NCI-H2029 (cell line): ENCODE measurements at regions not wholly inside any gene's neighbourhood (a gene's known extent, or its start where the extent isn't known, plus 50 kb on each side); places are given as distances from the start of the nearest gene placed in this dataset.

Experiments used
- DNase-seq: peaks from one replicate; lab custom pipeline; 2025; lab: John Stamatoyannopoulos, UW

DNA sequence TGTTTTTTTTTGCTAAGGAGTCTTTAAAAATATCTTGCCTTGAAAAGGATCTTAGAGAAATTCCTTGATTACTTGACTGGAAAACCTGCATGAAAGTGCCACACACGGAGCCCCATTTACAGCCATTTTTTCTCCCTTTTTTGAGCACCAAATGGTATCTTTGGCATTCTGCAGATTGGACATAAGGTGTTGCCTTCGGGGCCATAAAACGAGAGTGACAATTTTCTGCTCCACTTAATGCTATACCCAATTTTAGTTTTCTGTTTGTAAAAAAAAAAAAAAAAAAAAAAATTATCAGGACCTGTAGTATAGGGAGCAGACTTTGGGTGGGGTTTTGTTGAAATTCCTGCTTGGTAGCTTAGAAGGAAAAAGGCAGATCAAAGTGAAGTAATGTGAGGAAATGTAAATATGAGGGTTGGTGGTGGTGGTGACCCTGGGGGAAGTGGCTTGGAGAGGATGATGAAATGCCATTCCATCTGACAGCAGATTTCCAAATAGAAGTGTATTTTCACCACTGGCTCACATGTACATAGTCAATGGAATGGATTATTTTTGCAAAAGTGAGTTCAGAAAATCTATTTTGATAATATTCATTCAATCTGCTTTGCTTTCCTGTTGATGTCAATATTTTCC, 212.1 kb upstream of the SOX4 start:
- no peak for DNase-seq

GRCh38 chr6:21382821-21383449, 210.6 kb upstream of the SOX4 start:
- DNase-seq, result no peak

GRCh38 chr6:21383450-21384085, 210.0 kb upstream of the SOX4 start:
- no peak for DNase-seq

- DNase-seq, result no peak
Measured at GRCh38 chr6:21384216-21384615, 209.3 kb upstream of the SOX4 start.

- DNase-seq, result no peak
Measured at GRCh38 chr6:21386744-21387143, 206.8 kb upstream of the SOX4 start.

DNA sequence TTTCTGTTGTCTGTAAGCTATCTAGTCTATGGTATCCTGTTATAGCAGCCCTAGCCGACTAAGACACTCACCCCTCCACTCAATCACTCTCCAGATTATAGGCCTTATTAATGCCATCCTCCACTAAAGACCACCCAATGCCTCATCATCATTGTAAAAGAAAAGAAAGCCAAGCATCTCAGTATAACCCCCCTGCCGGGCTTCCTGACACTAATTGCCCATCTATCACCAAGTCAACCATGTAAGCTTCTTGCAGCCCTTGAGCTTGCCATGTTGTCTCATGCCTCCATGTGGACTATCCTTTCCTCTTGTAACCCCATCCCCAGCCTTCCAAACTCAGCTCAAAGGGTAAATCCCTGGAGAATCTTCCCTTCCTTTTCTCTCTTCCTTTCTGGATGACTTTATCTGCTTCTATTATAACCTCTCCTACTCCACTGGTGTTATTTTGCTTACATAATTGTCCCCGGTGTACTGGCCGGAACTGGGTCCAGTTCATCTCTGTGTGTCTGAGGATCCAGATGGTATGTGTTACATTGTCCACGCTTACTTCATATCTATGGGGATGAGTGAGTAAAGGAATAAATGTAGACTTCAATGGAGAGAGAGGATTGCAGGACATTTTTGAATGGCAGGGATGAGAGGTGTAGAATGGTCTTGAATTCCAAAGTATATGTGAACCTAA, 202.9 kb upstream of the SOX4 start:
- DNase-seq, result no peak

DNA sequence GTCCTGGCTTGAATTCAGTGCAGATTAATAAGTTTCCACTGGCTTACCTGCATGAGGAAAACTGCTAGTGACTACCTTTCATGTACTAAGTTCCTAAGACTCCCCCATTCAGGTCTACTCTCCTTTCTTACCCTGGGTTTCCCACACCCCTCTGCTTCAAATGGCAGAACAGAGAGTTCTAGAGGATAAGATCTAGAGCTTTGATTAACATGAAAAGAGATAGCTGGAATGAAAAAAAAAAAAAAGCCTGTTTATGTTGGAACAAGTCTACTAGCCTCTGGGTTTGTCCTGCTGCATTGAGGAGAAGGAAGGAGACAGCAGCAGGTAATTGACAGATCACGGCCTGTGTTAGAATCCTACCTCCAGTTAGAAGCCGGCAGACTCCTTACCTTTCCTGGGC, 201.4 kb upstream of the SOX4 start:
- DNase-seq, result no peak

- no peak for DNase-seq
Measured at GRCh38 chr6:21393441-21394165, 199.9 kb upstream of the SOX4 start.

DNA sequence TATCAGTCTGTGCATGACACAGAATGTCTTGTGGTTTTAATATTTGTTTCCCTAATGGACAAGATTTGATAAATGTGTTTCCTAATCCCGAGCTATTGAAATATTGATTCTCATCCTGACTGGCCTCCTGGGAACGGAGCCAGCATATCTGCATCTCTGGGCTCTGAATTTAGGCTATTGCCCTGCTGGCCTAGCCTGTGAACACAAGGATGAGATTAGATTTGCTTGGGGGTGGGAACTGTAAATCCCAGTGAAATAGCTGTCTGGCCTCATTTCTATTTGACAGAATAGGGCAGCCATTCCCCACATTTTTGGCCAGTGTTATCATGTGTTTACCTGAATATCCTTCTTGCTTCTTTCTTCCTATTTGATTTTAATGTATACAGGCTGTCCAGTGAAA, 198.4 kb upstream of the SOX4 start:
- DNase-seq, result no peak

- no peak for DNase-seq
Measured at GRCh38 chr6:21396313-21396712, 197.2 kb upstream of the SOX4 start.

DNA sequence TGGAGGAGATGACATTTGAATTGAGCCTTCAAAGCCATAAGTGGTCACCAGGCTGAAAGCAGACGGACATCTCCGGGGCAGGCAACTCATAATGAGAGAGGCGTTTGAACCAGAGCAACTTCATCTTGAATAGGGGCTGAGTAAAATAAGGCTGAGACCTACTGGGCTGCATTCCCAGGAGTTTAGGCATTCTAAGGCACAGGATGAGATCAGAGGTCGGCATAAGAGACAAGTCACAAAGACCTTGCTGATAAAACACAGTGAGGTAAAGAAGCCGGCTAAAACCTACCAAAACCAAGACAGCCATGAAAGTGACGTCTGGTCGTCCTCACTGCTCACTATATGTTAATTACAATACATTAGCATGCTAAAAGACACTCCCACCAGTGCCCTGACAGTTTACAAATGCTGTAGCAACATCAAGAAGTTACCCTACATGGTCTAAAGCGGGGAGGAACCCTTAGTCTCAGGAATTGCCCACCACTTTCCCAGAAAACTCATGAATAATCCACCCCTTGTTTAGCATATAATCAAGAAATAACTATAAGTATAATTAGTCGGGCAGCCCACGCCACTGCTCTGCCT, 194.7 kb upstream of the SOX4 start:
- no peak for DNase-seq

- DNase-seq, result no peak
Measured at GRCh38 chr6:21402368-21402767, 191.2 kb upstream of the SOX4 start.

- no peak for DNase-seq
Measured at GRCh38 chr6:21404577-21404976, 189.0 kb upstream of the SOX4 start.

DNA sequence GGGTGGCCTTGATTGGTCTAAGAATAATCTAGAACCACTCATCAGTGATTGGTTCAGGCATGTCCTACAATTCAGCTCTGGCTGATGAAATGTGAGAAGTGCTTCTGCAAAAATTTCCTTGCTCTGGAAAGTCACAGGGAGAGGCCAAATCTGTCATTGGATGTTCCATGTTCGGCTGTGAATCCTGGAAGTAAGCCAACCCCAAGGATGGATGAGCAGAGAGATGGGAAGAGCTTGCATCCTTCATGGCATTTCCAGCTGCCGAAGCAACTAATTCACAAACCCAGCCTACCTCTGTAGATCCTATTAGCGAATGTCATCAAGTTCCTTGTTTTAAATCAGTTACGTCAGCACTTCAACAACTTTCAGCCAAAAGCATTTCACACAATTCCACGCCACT, 187.2 kb upstream of the SOX4 start:
- no peak for DNase-seq

GRCh38 chr6:21409231-21409630, 184.3 kb upstream of the SOX4 start:
- DNase-seq, result no peak

DNA sequence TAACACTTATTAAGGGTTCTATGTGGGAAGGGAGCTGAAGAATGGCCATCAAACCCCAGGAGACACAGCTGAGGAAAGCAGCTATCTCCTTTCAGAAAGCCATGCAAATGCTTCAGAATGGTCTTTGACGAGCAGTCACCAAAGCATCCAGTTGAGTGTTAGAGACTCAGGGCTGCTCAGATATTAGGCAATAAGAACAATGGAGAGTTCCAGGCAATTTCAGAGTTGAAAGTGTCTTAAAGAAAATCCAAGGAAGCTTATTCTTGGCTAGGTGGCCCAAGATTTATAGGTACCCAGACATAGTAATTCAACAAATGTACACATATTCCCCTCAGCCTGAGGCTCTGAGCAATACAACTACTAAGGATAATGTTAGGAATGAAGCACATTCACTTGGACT, 180.1 kb upstream of the SOX4 start:
- DNase-seq, result no peak

DNA sequence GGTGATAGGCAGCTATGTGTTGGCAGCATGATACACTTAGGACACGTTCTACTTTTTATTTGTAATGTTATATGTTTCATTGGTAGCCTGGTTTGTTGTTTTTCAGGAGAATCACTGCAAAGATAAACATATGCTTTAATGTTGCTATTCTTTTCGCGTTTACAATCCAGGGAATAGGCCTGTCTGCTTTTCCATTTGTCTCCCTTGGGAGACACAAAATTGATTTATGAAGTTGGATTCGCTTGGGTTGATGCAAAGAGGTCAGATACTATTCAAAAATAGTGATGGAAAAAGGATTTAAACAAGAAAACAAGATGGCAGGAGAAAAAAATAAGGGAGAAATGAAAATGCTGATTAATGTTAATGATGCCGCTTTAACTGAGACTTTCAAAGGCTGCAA, 179.5 kb upstream of the SOX4 start:
- no peak for DNase-seq

- no peak for DNase-seq
Measured at GRCh38 chr6:21420146-21420878, 173.2 kb upstream of the SOX4 start.

GRCh38 chr6:21420926-21421325, 172.6 kb upstream of the SOX4 start:
- DNase-seq, result no peak

DNA sequence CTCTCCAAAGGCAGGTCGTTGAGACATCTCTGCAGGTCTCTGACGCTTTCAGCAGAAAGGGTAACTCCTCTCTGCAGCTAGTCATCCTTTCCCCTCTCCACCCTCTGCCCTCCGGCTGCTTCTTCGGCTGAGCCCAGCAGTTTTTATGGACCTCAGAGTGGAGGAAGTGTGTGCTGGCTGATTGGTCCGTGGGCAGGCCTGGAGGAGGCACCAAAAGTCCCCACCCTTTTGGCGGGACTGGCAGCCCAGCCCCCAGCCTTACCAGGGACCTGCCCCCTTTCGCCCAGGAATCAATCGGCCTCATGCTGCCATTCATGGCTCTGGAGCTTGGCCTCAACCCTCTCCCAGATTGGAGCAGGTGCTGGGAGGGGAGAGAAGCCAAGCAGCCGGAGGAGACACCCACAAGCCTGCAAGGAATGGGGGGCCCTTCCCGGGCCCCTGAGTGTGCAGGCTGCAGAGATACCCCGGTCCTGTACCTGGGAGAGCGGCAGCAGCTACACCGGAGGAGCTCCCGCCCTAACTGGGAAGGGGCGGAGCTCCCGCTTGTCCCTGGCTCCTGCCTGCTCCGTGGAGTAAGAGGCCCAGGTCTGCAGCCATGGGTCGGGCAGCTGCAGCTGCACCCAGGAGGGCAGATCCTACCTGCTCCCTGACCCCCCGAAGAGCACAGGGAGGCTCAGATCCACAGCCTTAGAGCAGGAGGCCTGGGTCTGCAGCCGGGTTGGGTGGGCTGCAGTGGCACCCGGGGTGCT, 170.3 kb upstream of the SOX4 start:
- no peak for DNase-seq
